PC-9 (cell line): ENCODE measurements at regions not wholly inside any gene's neighbourhood (a gene's known extent, or its start where the extent isn't known, plus 50 kb on each side); places are given as distances from the start of the nearest gene placed in this dataset.

Source experiments
- BruUV-seq: library from RNA; stranded (reverse); fragments of 400-500 nt; replicated peaks from 2 replicates; lab custom pipeline; 2021; lab: Mats Ljungman, UMichigan
- CTCF ChIA-PET: fragments of 300-600 bp; sonication (Branson Sonifier 250); formaldehyde crosslinking; loops from one replicate; lab custom pipeline; 2022; ENCODE audit warnings: antibody characterized with exemption; lab: Charles Lee
- POLR2A ChIA-PET: fragments of 300-600 bp; sonication (Branson Sonifier 250); formaldehyde crosslinking; loops from one replicate; lab custom pipeline; 2022; ENCODE audit warnings: antibody characterized with exemption; ENCODE audit not compliant: unreplicated experiment; lab: Charles Lee
- DNase-seq, 2 experiments: peaks; one replicate each; pipeline versions ENCODE4 v3.0.0 to v3.0.0-alpha.2; 2015 to 2022; ENCODE audit warnings: mixed read lengths in 1 of 2
- H2AFZ ChIP-seq: fragments of 200-600 bp; sonication (generic); 2 replicates; pipeline ENCODE4 v1.8.1; 2017; ENCODE audit warnings: antibody characterized with exemption
- H3F3A ChIP-seq: fragments of 200-600 bp; sonication (generic); 2 replicates; pipeline ENCODE4 v1.8.1; 2017; ENCODE audit warnings: antibody characterized with exemption, mild to moderate bottlenecking, low read depth; ENCODE audit not compliant: insufficient read depth
- H3K27ac ChIP-seq: fragments of 200-600 bp; sonication (generic); 2 replicates; pipeline ENCODE4 v1.6.1; 2016; ENCODE audit warnings: mixed run types
- H3K27me3 ChIP-seq: fragments of 200-600 bp; sonication (generic); 2 replicates; pipeline ENCODE4 v1.6.1; 2016; ENCODE audit warnings: low read depth, mixed run types; ENCODE audit not compliant: insufficient read depth
- H3K36me3 ChIP-seq: fragments of 200-600 bp; sonication (generic); 2 replicates; pipeline ENCODE4 v1.6.1; 2016; ENCODE audit warnings: low read depth, mixed run types
- H3K4me1 ChIP-seq: fragments of 200-600 bp; sonication (generic); replicated peaks from 2 replicates; pipeline ENCODE4 v1.6.1; 2016; ENCODE audit warnings: mixed run types; ENCODE audit not compliant: insufficient read depth
- H3K4me2 ChIP-seq: fragments of 200-600 bp; sonication (generic); 2 replicates; pipeline ENCODE4 v1.6.1; 2017; ENCODE audit warnings: mixed run types
- H3K4me3 ChIP-seq: fragments of 200-600 bp; sonication (generic); 2 replicates; pipeline ENCODE4 v1.6.1; 2016; ENCODE audit warnings: mixed run types
- H3K79me2 ChIP-seq: fragments of 200-600 bp; sonication (generic); 2 replicates; pipeline ENCODE4 v1.6.1; 2017; ENCODE audit warnings: low read depth, mixed run types
- H3K9me2 ChIP-seq: fragments of 200-600 bp; sonication (generic); 2 replicates; pipeline ENCODE4 v1.8.1; 2017; ENCODE audit warnings: mild to moderate bottlenecking; ENCODE audit not compliant: insufficient read depth
- H3K9me3 ChIP-seq: fragments of 200-600 bp; sonication (generic); 2 replicates; pipeline ENCODE4 v1.8.1; 2016; ENCODE audit warnings: low read depth; ENCODE audit not compliant: insufficient read depth
- H4K20me1 ChIP-seq: fragments of 200-600 bp; sonication (generic); 2 replicates; pipeline ENCODE4 v1.8.1; 2017; ENCODE audit not compliant: insufficient read depth
- CTCF ChIP-seq: fragments of 200-600 bp; sonication (generic); conservative IDR thresholded peaks from 2 replicates; pipeline ENCODE4 v1.6.1; 2017; ENCODE audit warnings: mixed run types, antibody characterized with exemption, mild to moderate bottlenecking, moderate library complexity
- EZH2 ChIP-seq: fragments of 200-600 bp; sonication (generic); IDR thresholded peaks from 2 replicates; pipeline ENCODE4 v1.8.0; 2017; ENCODE audit warnings: antibody characterized with exemption, low read depth
- intact Hi-C: fragments of 100-400 bp; cut with micrococcal nuclease; formaldehyde crosslinking; loops from one replicate; pipeline ENCODE4 v1.10.0; 2022; ENCODE audit not compliant: unreplicated experiment

- no peak overlapping the region for H3K27ac ChIP-seq
- no peaks in the 10 kb centered on the region for H3K27me3 ChIP-seq
- ChIA-PET CTCF (interaction anchor here (0.7 kb wide), 2 partner anchors 491 to 1340 kb away, joined by 3 to 4 read pairs; no protein-coding TSS in a partner anchor), POLR2A (no interaction called here)
- DNase-seq: no peak
- H3K9me2 ChIP-seq: no peaks in the 10 kb centered on the region
- H3K4me1 ChIP-seq: no peaks in the 10 kb centered on the region
- no peak overlapping the region for H2AFZ ChIP-seq
- H4K20me1 ChIP-seq: no peaks in the 10 kb centered on the region
- H3K36me3 ChIP-seq: no peaks in the 10 kb centered on the region
- no peaks in the 10 kb centered on the region for H3K9me3 ChIP-seq
- H3K4me2 ChIP-seq: no peak overlapping the region
- H3K79me2 ChIP-seq: no peaks in the 10 kb centered on the region
- intact Hi-C loops: loop anchor here (5.0 to 10.0 kb wide), 5 partner anchors 130 to 1295 kb away; no protein-coding TSS in a partner anchor
- no TSS peak for BruUV-seq
- TF ChIP-seq CTCF: no peak
- TF ChIP-seq EZH2: no peak
- no peaks in the 10 kb centered on the region for H3F3A ChIP-seq
- no peak overlapping the region for H3K4me3 ChIP-seq
Observed at GRCh38 chr9:108762348-108763055, 93.3 kb downstream of the ACTL7B start.

GRCh38 chr9:108761655-108762347 is 94.0 kb downstream of the ACTL7B start:
- H3F3A ChIP-seq: no peaks in the 10 kb centered on the region

More at GRCh38 chr9:108761655-108762347, 94.0 kb downstream of the ACTL7B start:
- no peak overlapping the region for H3K4me2 ChIP-seq
- H3K9me2 ChIP-seq: no peaks in the 10 kb centered on the region
- ChIA-PET POLR2A (no interaction called here), CTCF (interaction anchor here (0.7 kb wide), 1 partner anchor 1339 kb away, joined by 4 read pairs; no protein-coding TSS in a partner anchor)
- no peaks in the 10 kb centered on the region for H3K4me1 ChIP-seq
- H3K79me2 ChIP-seq: no peaks in the 10 kb centered on the region
- intact Hi-C loops: loop anchor here (1.0 to 10.0 kb wide), 8 partner anchors 130 to 1340 kb away; no protein-coding TSS in a partner anchor
- no peak overlapping the region for H3K4me3 ChIP-seq
- H3K9me3 ChIP-seq: no peaks in the 10 kb centered on the region
- H2AFZ ChIP-seq: no peak overlapping the region
- TF ChIP-seq EZH2: no peak
- TF ChIP-seq CTCF: peak; percentile 92
- no peaks in the 10 kb centered on the region for H3K36me3 ChIP-seq
- no TSS peak for BruUV-seq
- H3K27ac ChIP-seq: no peak overlapping the region
- DNase-seq: peak in 1 of 2 experiments; percentile 56
- H4K20me1 ChIP-seq: no peaks in the 10 kb centered on the region
- H3K27me3 ChIP-seq: no peaks in the 10 kb centered on the region
